Erythroblast (primary cell): ENCODE measurements at regions not wholly inside any gene's neighbourhood (a gene's known extent, or its start where the extent isn't known, plus 50 kb on each side); places are given as distances from the start of the nearest gene placed in this dataset.

ENCODE experiments used
- GATA1 ChIP-seq: IDR thresholded peaks from 2 replicates; pipeline ENCODE4 v1.6.1; 2011; ENCODE audit warnings: low read depth, mild to moderate bottlenecking, control low read depth, low read length, moderate library complexity
- POLR2A ChIP-seq: IDR thresholded peaks from 2 replicates; pipeline ENCODE4 v1.6.1; 2011; ENCODE audit warnings: mild to moderate bottlenecking, low read length

- TF ChIP-seq POLR2A (no peak), GATA1 (no peak)
These were observed 138.9 kb upstream of the MID1 start for GRCh38 chrX:10759141-10759799.
